COLO668 (cell line): ENCODE measurements at regions not wholly inside any gene's neighbourhood (a gene's known extent, or its start where the extent isn't known, plus 50 kb on each side); places are given as distances from the start of the nearest gene placed in this dataset.

Source experiments
- DNase-seq: peaks from one replicate; lab custom pipeline; 2025; ENCODE audit not compliant: unreplicated experiment; lab: John Stamatoyannopoulos, UW

- DNase-seq = no peak
These were observed 50.5 kb upstream of the PALM2AKAP2 start for GRCh38 chr9:109729513-109729912.
